Trophoblast cell (in vitro differentiated cells and primary cell): ENCODE measurements at regions not wholly inside any gene's neighbourhood (a gene's known extent, or its start where the extent isn't known, plus 50 kb on each side); places are given as distances from the start of the nearest gene placed in this dataset.
A peak's percentile ranks its signal among the peaks of the same experiment; 100 is the strongest.

Experiments used
- DNase-seq, 2 donors: peaks; one replicate each; pipeline ENCODE4 v3.0.0-alpha.2; 2016
- H2AFZ ChIP-seq: 2 replicates; pipeline ENCODE4 v1.6.1; 2013; ENCODE audit warnings: low read length, moderate library complexity, mild to moderate bottlenecking; ENCODE audit not compliant: insufficient read depth, poor library complexity
- H2AK5ac ChIP-seq: 2 replicates; pipeline ENCODE4 v1.6.1; 2013; ENCODE audit warnings: mild to moderate bottlenecking, low read length
- H2BK120ac ChIP-seq: 2 replicates; pipeline ENCODE4 v1.6.1; 2013; ENCODE audit warnings: low read length, mild to moderate bottlenecking, moderate library complexity; ENCODE audit not compliant: insufficient read depth, poor library complexity
- H2BK12ac ChIP-seq: 2 replicates; pipeline ENCODE4 v1.6.1; 2013; ENCODE audit warnings: mild to moderate bottlenecking, low read length, moderate library complexity
- H2BK5ac ChIP-seq: 2 replicates; pipeline ENCODE4 v1.6.1; 2013; ENCODE audit warnings: low read length, low read depth, moderate library complexity, mild to moderate bottlenecking; ENCODE audit not compliant: poor library complexity
- H3K14ac ChIP-seq: 2 replicates; pipeline ENCODE4 v1.6.1; 2013; ENCODE audit warnings: mild to moderate bottlenecking, low read length
- H3K18ac ChIP-seq: 2 replicates; pipeline ENCODE4 v1.6.1; 2013; ENCODE audit warnings: mild to moderate bottlenecking, low read length
- H3K23ac ChIP-seq: 2 replicates; pipeline ENCODE4 v1.6.1; 2013; ENCODE audit warnings: low read length
- H3K27ac ChIP-seq: 2 replicates; pipeline ENCODE4 v1.5.1; 2013; ENCODE audit warnings: low read depth, mild to moderate bottlenecking, inconsistent platforms, low read length, moderate library complexity
- H3K27me3 ChIP-seq: 2 replicates; pipeline ENCODE4 v1.6.1; 2013; ENCODE audit warnings: inconsistent platforms, mild to moderate bottlenecking, low read length, moderate library complexity; ENCODE audit not compliant: insufficient read depth
- H3K36me3 ChIP-seq, 2 experiments: 1 replicate in 1 of 2; 2 replicates in 1 of 2; pipeline ENCODE4 v1.6.1; 2013; ENCODE audit warnings: low read length in 2 of 2, mild to moderate bottlenecking in 2 of 2, moderate library complexity in 1 of 2; ENCODE audit not compliant: insufficient read depth in 2 of 2, control insufficient read depth in 1 of 2
- H3K4ac ChIP-seq: 2 replicates; pipeline ENCODE4 v1.6.1; 2013; ENCODE audit warnings: low read depth, mild to moderate bottlenecking, low read length, moderate library complexity
- H3K4me1 ChIP-seq, 2 experiments: 1 replicate in 1 of 2; 2 replicates in 1 of 2; pipeline ENCODE4 v1.6.1; 2013; ENCODE audit warnings: low read length in 2 of 2, mild to moderate bottlenecking in 2 of 2, moderate library complexity in 1 of 2; ENCODE audit not compliant: insufficient read depth in 2 of 2, control insufficient read depth in 1 of 2
- H3K4me2 ChIP-seq: 2 replicates; pipeline ENCODE4 v1.6.1; 2013; ENCODE audit warnings: inconsistent platforms, mild to moderate bottlenecking, low read length, moderate library complexity
- H3K4me3 ChIP-seq: 2 replicates; pipeline ENCODE4 v1.5.1; 2013; ENCODE audit warnings: mild to moderate bottlenecking, low read depth, low read length, inconsistent platforms
- H3K79me1 ChIP-seq: one replicate; pipeline ENCODE4 v1.6.1; 2013; ENCODE audit warnings: low read length
- H3K79me2 ChIP-seq: 2 replicates; pipeline ENCODE4 v1.6.1; 2013; ENCODE audit warnings: low read length, mild to moderate bottlenecking; ENCODE audit not compliant: control insufficient read depth, insufficient read depth, poor library complexity
- H3K9ac ChIP-seq: 2 replicates; pipeline ENCODE4 v1.6.1; 2013; ENCODE audit warnings: mild to moderate bottlenecking, low read length
- H3K9me3 ChIP-seq: 2 replicates; pipeline ENCODE4 v1.6.1; 2013; ENCODE audit warnings: low read depth, mild to moderate bottlenecking, control low read depth, inconsistent platforms, low read length; ENCODE audit not compliant: insufficient read depth
- H4K12ac ChIP-seq: 2 replicates; pipeline ENCODE4 v1.6.1; 2013; ENCODE audit warnings: low read depth, mild to moderate bottlenecking, low read length, moderate library complexity
- H4K8ac ChIP-seq: 2 replicates; pipeline ENCODE4 v1.6.1; 2013; ENCODE audit warnings: low read depth, mild to moderate bottlenecking, low read length, moderate library complexity
- H4K91ac ChIP-seq: one replicate; pipeline ENCODE4 v1.6.1; 2013; ENCODE audit warnings: low read depth, mild to moderate bottlenecking, low read length, moderate library complexity
- WGBS: extraction: QIAGEN DNeasy Blood & Tissue Kit; methylation state at CpG from one replicate; pipeline ENCODE4 v1.1.7; 2013; ENCODE audit warnings: missing lambda C conversion rate; ENCODE audit not compliant: insufficient read length, insufficient coverage; ENCODE audit errors: extremely low coverage; 5-methylcytosine and 5-hydroxymethylcytosine counted together

DNA sequence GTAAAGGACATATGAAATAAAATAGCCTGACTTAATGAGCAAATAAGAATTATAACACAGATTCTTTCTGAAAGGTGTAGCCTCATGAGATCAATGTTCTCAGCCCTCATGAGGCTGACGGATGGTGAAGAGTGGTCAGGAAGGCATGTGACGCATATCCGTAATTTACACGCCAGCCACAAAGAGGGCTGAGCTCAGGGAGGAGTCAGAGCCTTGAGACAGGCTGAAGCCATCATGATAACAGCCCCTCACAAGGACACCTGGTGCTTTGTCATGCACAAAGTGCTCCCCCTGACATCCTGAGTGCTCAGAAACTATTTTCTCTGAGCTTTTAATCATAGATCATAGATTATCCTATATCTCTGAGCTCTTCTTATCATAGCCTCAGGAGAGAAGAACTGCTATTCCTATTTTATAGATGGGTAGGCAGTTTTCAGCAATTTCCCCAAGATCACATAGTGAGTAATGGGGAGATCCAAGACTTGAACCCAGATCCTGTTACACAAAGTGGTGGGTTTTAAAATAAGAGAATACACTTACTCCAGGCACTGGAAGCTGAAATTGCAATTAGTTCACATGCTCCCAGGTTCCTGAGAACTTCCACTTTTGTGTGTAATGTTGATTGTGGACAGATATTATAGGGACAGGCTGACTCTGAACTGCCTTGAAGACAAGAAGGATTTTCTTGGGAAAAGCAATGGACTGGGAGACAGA lies 267.1 kb downstream of the RPLP1 start:
- Histone ChIP-seq H3K14ac (no peak overlapping the region), H2BK5ac (no peak overlapping the region), H2BK12ac (no peak overlapping the region), H3K23ac (no peak overlapping the region), H3K4me1 (no peaks in the 10 kb centered on the region), H2AK5ac (no peak overlapping the region), H3K4me2 (no peak overlapping the region), H2BK120ac (no peak overlapping the region), H3K36me3 (no peaks in the 10 kb centered on the region), H3K27ac (no peak overlapping the region), H3K79me1 (no peaks in the 10 kb centered on the region), H4K12ac (no peak overlapping the region), H2AFZ (no peak overlapping the region), H3K4me3 (no peak overlapping the region), H4K8ac (no peak overlapping the region), H3K9me3 (no peaks in the 10 kb centered on the region), H3K27me3 (no peaks in the 10 kb centered on the region), H3K79me2 (no peaks in the 10 kb centered on the region), H3K4ac (no peak overlapping the region), H3K18ac (no peak overlapping the region), H3K9ac (no peak overlapping the region), H4K91ac (no peak overlapping the region)
- peak in 1 of 2 donors; percentile 38 for DNase-seq
- no CpG with 5 or more reads among the region's 4 CpGs for WGBS

GRCh38 chr15:69720536-69720935 lies 267.9 kb downstream of the RPLP1 start:
- Histone ChIP-seq H2BK12ac (no peak overlapping the region), H3K14ac (no peak overlapping the region)

GRCh38 chr15:69722924-69723323 lies 270.3 kb downstream of the RPLP1 start:
- no peak overlapping the region for H2BK12ac ChIP-seq
- no peak overlapping the region for H3K14ac ChIP-seq
- H3K4ac ChIP-seq, result no peak overlapping the region
- no peaks in the 10 kb centered on the region for H3K79me2 ChIP-seq
- H3K18ac ChIP-seq, result no peak overlapping the region
- no peak overlapping the region for H2AFZ ChIP-seq
- no peak for DNase-seq
- H4K8ac ChIP-seq, result no peak overlapping the region
- no peak overlapping the region for H4K91ac ChIP-seq
- H2BK5ac ChIP-seq, result no peak overlapping the region
- H3K27me3 ChIP-seq, result no peaks in the 10 kb centered on the region
- no peaks in the 10 kb centered on the region for H3K79me1 ChIP-seq
- WGBS, result no CpG with 5 or more reads among the region's 5 CpGs
- H3K4me3 ChIP-seq, result no peak overlapping the region
- H3K4me1 ChIP-seq, result no peaks in the 10 kb centered on the region
- H3K23ac ChIP-seq, result no peak overlapping the region
- no peak overlapping the region for H2BK120ac ChIP-seq
- no peaks in the 10 kb centered on the region for H3K9me3 ChIP-seq
- H3K9ac ChIP-seq, result no peak overlapping the region
- no peak overlapping the region for H4K12ac ChIP-seq
- no peak overlapping the region for H3K27ac ChIP-seq
- no peaks in the 10 kb centered on the region for H3K36me3 ChIP-seq
- no peak overlapping the region for H3K4me2 ChIP-seq
- H2AK5ac ChIP-seq, result no peak overlapping the region

More at GRCh38 chr15:69720536-69720935, 267.9 kb downstream of the RPLP1 start:
- Histone ChIP-seq H4K8ac (no peak overlapping the region), H3K18ac (no peak overlapping the region), H3K4ac (no peak overlapping the region), H3K9ac (no peak overlapping the region), H2AFZ (no peak overlapping the region), H2AK5ac (no peak overlapping the region), H3K79me1 (no peaks in the 10 kb centered on the region), H3K4me2 (no peak overlapping the region), H4K12ac (no peak overlapping the region), H2BK5ac (no peak overlapping the region), H3K9me3 (no peaks in the 10 kb centered on the region), H3K27ac (no peak overlapping the region), H4K91ac (no peak overlapping the region), H3K23ac (no peak overlapping the region), H2BK120ac (no peak overlapping the region), H3K79me2 (no peaks in the 10 kb centered on the region), H3K36me3 (no peaks in the 10 kb centered on the region), H3K4me1 (no peaks in the 10 kb centered on the region), H3K27me3 (no peaks in the 10 kb centered on the region), H3K4me3 (no peak overlapping the region)
- WGBS, result no CpG with 5 or more reads among the region's 3 CpGs
- no peak for DNase-seq

DNA sequence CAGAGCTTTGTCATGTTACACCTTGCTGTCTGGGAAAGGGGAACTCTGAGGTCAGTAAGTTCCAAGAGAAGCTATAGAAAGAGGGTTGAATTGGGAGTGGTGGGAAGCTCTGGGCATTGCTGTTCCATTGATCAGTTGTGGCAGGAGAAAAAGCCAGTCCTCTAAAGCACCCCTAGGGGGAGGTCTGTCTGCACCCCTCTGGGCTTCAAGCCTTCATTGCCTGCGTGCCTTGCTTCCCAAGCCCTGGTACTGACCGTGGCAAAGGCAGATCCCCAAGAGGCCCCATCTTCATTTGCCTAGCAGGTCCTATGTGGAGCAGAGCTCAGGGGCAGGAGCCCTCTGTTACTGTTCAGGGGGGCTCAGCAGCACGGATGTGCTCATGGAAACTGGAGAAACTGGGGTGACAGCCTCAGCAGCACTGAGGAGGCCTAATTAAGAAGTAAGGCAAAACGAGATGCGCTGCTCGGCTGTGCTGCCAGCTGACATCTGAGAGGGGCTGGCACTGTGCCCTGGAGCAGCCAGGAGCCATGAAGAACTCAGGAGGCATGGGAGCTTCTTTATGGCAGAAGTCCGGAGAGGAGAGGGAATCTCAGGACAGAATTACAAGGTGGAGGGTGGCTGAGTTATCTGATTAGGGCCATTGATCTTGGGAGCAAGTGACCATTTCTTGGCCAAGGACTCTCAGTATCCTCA lies 270.9 kb downstream of the RPLP1 start:
- Histone ChIP-seq H3K4me1 (no peaks in the 10 kb centered on the region), H2BK12ac (no peak overlapping the region), H3K18ac (no peak overlapping the region), H3K9me3 (no peaks in the 10 kb centered on the region), H2AFZ (no peak overlapping the region), H3K4me3 (no peak overlapping the region), H3K9ac (peak overlapping the region; percentile 10), H4K91ac (no peak overlapping the region), H3K23ac (no peak overlapping the region), H3K4ac (no peak overlapping the region), H2AK5ac (no peak overlapping the region), H3K79me1 (no peaks in the 10 kb centered on the region), H3K27me3 (no peaks in the 10 kb centered on the region), H4K8ac (no peak overlapping the region), H3K27ac (no peak overlapping the region), H3K79me2 (no peaks in the 10 kb centered on the region), H3K14ac (no peak overlapping the region), H2BK120ac (no peak overlapping the region), H4K12ac (no peak overlapping the region), H3K36me3 (no peaks in the 10 kb centered on the region), H2BK5ac (no peak overlapping the region), H3K4me2 (no peak overlapping the region)
- no peak for DNase-seq
- WGBS, result no CpG with 5 or more reads among the region's 7 CpGs
